ENCODE measurements at regions not wholly inside any gene's neighbourhood (a gene's known extent, or its start where the extent isn't known, plus 50 kb on each side); places are given as distances from the start of the nearest gene placed in this dataset.

DNA sequence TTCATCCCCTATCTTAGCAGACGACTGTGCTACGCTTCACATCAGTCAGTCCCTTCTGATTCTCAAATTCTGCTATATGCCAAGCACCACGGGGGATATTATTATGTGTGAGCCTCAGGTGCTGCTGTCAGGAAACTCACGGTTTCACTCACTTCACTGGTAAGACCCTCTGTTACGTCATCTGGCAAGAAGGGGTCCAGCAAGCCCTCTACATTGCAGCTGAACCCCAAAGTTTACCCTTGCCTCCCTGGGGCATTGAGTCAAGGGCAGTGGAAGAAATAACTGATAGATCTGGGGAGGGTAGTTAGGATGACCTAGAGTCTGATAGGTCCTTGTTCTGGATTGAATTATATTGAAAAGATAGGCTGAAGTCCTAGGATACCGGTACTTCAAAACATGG is 237.4 kb downstream of the RRAGC start:
- whole genome bisulfite sequencing = 81% methylated on average over 6 of the region's 6 CpGs

GRCh38 chr1:38616846-38617245 is 242.7 kb downstream of the RRAGC start:
- no peak for TF ChIP-seq MAX (IDR thresholded peaks at IDR 0.05)
- TF ChIP-seq FOXA2 (IDR thresholded peaks at IDR 0.05) = no peak
- TF ChIP-seq RAD21 (IDR thresholded peaks at IDR 0.05) = no peak
- no peak for TF ChIP-seq SP1 (IDR thresholded peaks at IDR 0.05)
- no peak for TF ChIP-seq HNF4A (conservative IDR thresholded peaks at IDR 0.05)
- TF ChIP-seq FOXA1 (IDR thresholded peaks at IDR 0.05) = no peak
- no peak for TF ChIP-seq YY1 (IDR thresholded peaks at IDR 0.05)
- TF ChIP-seq GABPA (IDR thresholded peaks at IDR 0.05 in 1 of 2, conservative IDR thresholded peaks at IDR 0.05 in 1 of 2) = no peak
- TF ChIP-seq HNF4G (IDR thresholded peaks at IDR 0.05) = no peak
- TF ChIP-seq, protein P1, sequence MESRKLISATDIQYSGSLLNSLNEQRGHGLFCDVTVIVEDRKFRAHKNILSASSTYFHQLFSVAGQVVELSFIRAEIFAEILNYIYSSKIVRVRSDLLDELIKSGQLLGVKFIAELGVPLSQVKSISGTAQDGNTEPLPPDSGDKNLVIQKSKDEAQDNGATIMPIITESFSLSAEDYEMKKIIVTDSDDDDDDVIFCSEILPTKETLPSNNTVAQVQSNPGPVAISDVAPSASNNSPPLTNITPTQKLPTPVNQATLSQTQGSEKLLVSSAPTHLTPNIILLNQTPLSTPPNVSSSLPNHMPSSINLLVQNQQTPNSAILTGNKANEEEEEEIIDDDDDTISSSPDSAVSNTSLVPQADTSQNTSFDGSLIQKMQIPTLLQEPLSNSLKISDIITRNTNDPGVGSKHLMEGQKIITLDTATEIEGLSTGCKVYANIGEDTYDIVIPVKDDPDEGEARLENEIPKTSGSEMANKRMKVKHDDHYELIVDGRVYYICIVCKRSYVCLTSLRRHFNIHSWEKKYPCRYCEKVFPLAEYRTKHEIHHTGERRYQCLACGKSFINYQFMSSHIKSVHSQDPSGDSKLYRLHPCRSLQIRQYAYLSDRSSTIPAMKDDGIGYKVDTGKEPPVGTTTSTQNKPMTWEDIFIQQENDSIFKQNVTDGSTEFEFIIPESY (IDR thresholded peaks at IDR 0.05) = no peak
- TF ChIP-seq RXRA (IDR thresholded peaks at IDR 0.05) = no peak
- TF ChIP-seq CTCF (IDR thresholded peaks at IDR 0.05; ENCODE audit: low read depth, low read length, missing input control) = no peak
- no peak for TF ChIP-seq JUND (IDR thresholded peaks at IDR 0.05)
- TF ChIP-seq ATF3 (IDR thresholded peaks at IDR 0.05) = no peak

More for the DNA sequence above, 237.4 kb downstream of the RRAGC start:
- no peaks in the 10 kb centered on the region for H3K4me1 ChIP-seq (ENCODE audit: control insufficient read depth in 4 of 4, insufficient read depth in 4 of 4, low read length in 3 of 4)
- TF ChIP-seq YY1 (IDR thresholded peaks at IDR 0.05) = no peak
- no peak for TF ChIP-seq NR2F2 (IDR thresholded peaks at IDR 0.05)
- H3K9ac ChIP-seq (ENCODE audit: low read depth in 1 of 2, low read length in 2 of 2) = no peak overlapping the region
- no peak overlapping the region for H3K4me3 ChIP-seq (ENCODE audit: low read depth in 1 of 3, low read length in 3 of 3)
- no peak for DNase-seq (ENCODE audit: low spot score)
- H3K27ac ChIP-seq (ENCODE audit: low read depth in 1 of 2, low read length in 2 of 2) = no peak overlapping the region
- no peaks in the 10 kb centered on the region for H3K9me3 ChIP-seq (ENCODE audit: control insufficient read depth in 4 of 4, low read length in 3 of 4)
- no peaks in the 10 kb centered on the region for H3K27me3 ChIP-seq (ENCODE audit: control insufficient read depth in 4 of 4, insufficient read depth in 4 of 4, low read length in 3 of 4)
- no peaks in the 10 kb centered on the region for H3K36me3 ChIP-seq (ENCODE audit: control insufficient read depth in 4 of 4, insufficient read depth in 3 of 4, low read depth in 1 of 4, low read length in 3 of 4)

DNA sequence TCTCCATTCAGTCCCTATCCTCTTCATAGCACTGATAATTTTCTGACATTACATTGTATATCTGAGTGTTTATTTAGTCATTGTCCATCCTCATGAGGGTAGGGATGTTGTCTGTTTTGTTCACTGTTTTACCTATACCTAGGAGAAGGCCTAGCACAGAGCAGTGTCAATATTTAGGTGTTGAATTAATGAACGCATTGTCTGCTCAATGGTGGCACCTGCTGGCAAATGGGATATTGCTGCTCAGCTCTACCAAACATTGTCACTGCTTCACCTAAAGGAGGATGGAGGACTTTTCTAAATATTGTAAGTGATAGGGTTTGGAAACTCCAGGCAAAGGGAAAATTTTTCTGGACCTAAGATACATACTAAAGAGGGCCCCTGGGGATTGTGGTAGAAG is 243.9 kb downstream of the RRAGC start:
- no peaks in the 10 kb centered on the region for H3K4me1 ChIP-seq (ENCODE audit: control insufficient read depth in 4 of 4, insufficient read depth in 4 of 4, low read length in 3 of 4)
- H3K4me3 ChIP-seq (ENCODE audit: low read depth in 1 of 3, low read length in 3 of 3) = no peak overlapping the region
- no peak for DNase-seq (ENCODE audit: low spot score)
- H3K9me3 ChIP-seq (ENCODE audit: control insufficient read depth in 4 of 4, low read length in 3 of 4) = no peaks in the 10 kb centered on the region
- H3K9ac ChIP-seq (ENCODE audit: low read depth in 1 of 2, low read length in 2 of 2) = no peak overlapping the region
- no peaks in the 10 kb centered on the region for H3K36me3 ChIP-seq (ENCODE audit: control insufficient read depth in 4 of 4, insufficient read depth in 3 of 4, low read depth in 1 of 4, low read length in 3 of 4)
- H3K27me3 ChIP-seq (ENCODE audit: control insufficient read depth in 4 of 4, insufficient read depth in 4 of 4, low read length in 3 of 4) = peaks cover 0 to 3% (median 0%) of the 10 kb centered on the region in 4 donors
- no peak overlapping the region for H3K27ac ChIP-seq (ENCODE audit: low read depth in 1 of 2, low read length in 2 of 2)
- WGBS = 67% methylated on average over 1 of the region's 1 CpG
- TF ChIP-seq RXRA (IDR thresholded peaks at IDR 0.05) (no peak), JUND (IDR thresholded peaks at IDR 0.05) (no peak), EGR1 (IDR thresholded peaks at IDR 0.05; ENCODE audit: low read depth in 2 of 2) (no peak), RAD21 (IDR thresholded peaks at IDR 0.05) (no peak), GABPA (IDR thresholded peaks at IDR 0.05 in 1 of 2, conservative IDR thresholded peaks at IDR 0.05 in 1 of 2) (no peak), FOXA2 (IDR thresholded peaks at IDR 0.05) (no peak), CTCF (IDR thresholded peaks at IDR 0.05; ENCODE audit: low read depth, low read length, missing input control) (no peak), FOXA1 (IDR thresholded peaks at IDR 0.05) (no peak), YY1 (IDR thresholded peaks at IDR 0.05) (no peak), ATF3 (IDR thresholded peaks at IDR 0.05) (no peak)
- TF ChIP-seq, protein P1 (IDR thresholded peaks at IDR 0.05) = no peak

More at GRCh38 chr1:38616846-38617245, 242.7 kb downstream of the RRAGC start:
- H3K9me3 ChIP-seq (ENCODE audit: control insufficient read depth in 4 of 4, low read length in 3 of 4) = no peaks in the 10 kb centered on the region
- DNase-seq (ENCODE audit: low spot score) = no peak
- H3K4me1 ChIP-seq (ENCODE audit: control insufficient read depth in 4 of 4, insufficient read depth in 4 of 4, low read length in 3 of 4) = no peaks in the 10 kb centered on the region
- no peak overlapping the region for H3K27ac ChIP-seq (ENCODE audit: low read depth in 1 of 2, low read length in 2 of 2)
- 28% methylated on average over 3 of the region's 3 CpGs for WGBS
- no peak overlapping the region for H3K9ac ChIP-seq (ENCODE audit: low read depth in 1 of 2, low read length in 2 of 2)
- peaks cover 0 to 3% (median 0%) of the 10 kb centered on the region in 4 donors for H3K27me3 ChIP-seq (ENCODE audit: control insufficient read depth in 4 of 4, insufficient read depth in 4 of 4, low read length in 3 of 4)
- H3K36me3 ChIP-seq (ENCODE audit: control insufficient read depth in 4 of 4, insufficient read depth in 3 of 4, low read depth in 1 of 4, low read length in 3 of 4) = no peaks in the 10 kb centered on the region
- H3K4me3 ChIP-seq (ENCODE audit: low read depth in 1 of 3, low read length in 3 of 3) = no peak overlapping the region

All from liver (tissue), 8 donors.